HG02588 (cell line): ENCODE measurements at regions not wholly inside any gene's neighbourhood (a gene's known extent, or its start where the extent isn't known, plus 50 kb on each side); places are given as distances from the start of the nearest gene placed in this dataset.

ENCODE experiments used
- ATAC-seq: cut with Tn5 transposase; IDR thresholded peaks from one replicate; pipeline ENCODE4 v1.9.1; 2021; ENCODE audit warnings: mild to moderate bottlenecking, moderate library complexity; ENCODE audit not compliant: unreplicated experiment

DNA sequence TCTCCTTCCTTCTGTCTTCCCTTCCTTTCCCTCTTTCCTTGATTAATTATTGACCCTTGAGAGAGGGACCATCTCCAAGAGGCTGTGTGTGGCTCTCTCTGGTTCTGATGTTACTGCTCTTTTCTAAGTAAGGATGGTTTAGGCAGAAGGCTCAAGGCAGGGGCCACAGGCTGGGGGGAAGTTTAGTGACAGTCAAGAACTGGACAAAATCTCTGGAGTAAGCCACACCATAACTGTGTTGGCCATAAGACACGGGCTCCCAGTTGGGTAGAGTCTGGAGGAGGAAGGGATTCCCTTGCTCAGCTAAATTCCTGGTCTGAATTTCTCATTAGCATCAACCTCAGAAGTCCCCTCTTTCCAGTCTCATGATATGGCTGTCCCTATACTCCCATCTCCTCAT, 74.7 kb downstream of the BUD13 start:
- ATAC-seq: no peak

DNA sequence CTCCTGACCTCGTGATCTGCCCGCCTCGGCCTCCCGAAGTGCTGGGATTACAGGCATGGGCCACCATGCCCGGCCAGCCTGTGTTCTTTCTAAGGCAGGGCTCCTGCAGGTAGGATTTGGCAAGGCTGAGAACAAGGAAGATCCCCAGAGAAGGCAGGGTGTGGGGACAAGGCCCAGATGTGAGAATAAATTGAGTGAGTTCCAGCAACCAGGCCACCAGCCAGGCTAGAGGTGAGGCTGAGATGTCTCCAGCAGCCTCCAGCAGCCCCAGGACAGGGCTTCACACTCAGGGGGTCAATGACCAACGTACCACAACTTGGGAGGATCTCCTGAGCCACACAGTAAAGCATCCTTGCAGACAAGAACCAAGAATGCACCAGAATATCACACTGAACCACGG, 75.1 kb downstream of the BUD13 start:
- ATAC-seq: no peak

DNA sequence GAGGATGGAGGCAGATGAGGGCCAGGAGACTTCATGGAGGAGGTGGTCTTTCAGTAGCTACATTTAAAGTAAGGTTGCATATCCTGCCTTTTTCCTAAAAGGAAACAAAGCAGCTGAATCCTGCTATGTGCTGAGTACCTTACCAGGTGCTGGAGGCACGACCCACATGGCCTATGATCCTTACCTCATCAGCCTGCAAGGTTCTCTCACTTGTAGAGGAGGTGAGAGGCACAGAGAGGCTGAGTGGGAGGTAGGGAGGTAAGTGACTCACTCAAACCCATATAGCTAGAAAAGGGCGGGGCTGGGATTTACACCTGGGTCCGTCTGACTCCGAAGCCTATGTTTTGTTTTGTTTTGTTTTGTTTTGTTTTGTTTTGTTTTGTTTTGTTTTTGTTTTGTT, 75.8 kb downstream of the BUD13 start:
- no peak for ATAC-seq

GRCh38 chr11:116696381-116696941, 76.3 kb downstream of the BUD13 start:
- no peak for ATAC-seq

- no peak for ATAC-seq
Measured at GRCh38 chr11:116695657-116696254, 77.0 kb downstream of the BUD13 start.

GRCh38 chr11:116694815-116695590, 77.8 kb downstream of the BUD13 start:
- ATAC-seq: no peak

- ATAC-seq: no peak
Measured at GRCh38 chr11:116694349-116694725, 78.5 kb downstream of the BUD13 start.

DNA sequence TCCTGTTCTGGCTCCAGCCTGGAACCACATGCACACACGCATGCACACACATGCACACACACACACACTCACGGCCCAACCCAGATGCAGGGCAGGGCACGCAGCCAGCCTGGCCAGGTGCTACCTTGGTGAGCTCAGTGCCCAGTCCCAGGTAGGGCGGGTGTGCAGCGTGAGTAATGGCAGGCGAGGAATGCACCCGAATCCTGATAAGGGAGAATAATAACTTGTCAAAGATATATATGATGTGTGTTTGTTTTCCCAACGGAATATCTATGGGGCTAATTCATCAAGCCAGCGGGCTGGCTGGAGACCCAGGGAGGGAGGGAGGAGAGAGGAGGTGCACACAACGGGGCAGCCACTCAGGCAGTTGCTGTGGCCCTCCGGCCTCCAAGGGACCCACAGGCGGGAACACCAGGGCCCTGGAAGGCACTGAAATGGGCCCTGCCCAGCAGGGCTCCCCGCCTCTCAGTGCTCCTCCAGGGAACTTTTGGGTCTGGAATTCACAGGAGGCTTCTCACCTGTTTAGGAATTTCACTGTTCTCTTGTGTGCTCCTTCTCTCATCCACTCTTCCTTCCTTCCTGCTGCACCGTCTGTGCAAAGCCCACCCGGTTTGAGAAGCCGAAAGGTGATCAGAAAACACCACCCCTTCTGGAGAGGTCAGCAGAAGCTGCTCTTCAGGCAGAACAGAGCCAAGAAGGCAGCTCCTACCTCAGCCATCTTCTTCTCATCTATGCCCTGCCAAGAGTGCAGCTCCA, 79.0 kb downstream of the BUD13 start:
- no peak for ATAC-seq

DNA sequence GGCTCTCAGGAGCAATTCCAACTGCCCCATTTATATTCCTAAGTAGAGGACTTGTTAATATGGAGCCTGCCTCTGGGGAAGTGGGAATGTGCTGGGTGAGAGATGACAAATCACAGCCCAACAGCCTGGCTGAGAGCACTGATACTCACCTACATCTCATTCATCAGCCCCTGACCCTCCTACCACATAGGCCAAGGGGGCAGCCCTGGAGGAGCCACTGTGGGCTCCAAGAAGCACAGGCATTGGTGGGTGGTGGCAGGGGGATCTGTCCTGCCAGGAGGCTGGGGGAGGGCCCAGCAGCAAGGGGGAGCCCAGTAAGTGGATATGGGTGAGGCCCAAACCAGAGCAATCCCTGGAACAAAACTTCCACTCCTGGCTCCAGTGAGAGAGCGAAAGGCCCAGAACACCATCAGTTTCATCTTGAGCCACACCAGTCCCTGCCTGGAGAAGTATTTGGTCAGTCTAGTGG, 79.7 kb downstream of the BUD13 start:
- no peak for ATAC-seq

GRCh38 chr11:116692318-116693101, 80.3 kb downstream of the BUD13 start:
- ATAC-seq: no peak

DNA sequence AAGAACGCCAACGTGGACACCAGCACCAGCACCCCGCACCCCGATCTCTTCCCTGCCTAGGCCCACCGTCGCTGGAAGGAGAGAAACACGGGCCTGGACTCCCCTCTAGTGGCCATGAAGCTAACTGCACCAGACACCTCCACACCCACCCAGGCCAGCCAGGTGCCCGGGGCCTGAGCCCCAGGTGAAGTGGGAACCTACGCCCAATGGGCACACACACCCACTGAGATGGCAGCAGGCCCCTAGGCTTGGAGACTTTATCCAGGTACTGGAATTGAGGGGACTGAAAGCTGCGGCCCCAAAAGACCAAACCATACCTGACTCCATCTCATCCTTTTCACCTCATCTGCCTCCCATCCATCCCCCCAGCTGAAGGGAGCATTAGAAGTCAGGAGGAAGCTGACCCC, 81.0 kb downstream of the BUD13 start:
- no peak for ATAC-seq

DNA sequence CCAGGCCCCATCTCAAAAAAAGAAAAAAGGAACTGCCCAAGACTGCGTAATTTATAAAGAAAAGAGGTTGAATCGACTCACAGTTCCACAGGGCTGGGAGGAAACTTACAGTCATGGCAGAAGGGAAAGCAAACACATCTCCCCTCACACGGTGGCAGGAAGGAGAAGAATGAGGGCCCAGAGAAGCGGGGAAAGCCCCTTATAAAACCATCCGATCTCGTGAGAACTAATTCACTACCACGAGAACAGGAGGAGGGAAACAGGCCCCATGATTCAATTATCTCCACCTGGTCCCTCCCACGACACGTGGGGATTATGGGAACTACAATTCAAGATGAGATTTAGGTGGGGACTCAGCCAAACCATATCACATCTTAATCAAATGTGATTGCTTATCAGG, 82.2 kb downstream of the BUD13 start:
- ATAC-seq: no peak

GRCh38 chr11:116689413-116690127, 83.2 kb downstream of the BUD13 start:
- no peak for ATAC-seq

DNA sequence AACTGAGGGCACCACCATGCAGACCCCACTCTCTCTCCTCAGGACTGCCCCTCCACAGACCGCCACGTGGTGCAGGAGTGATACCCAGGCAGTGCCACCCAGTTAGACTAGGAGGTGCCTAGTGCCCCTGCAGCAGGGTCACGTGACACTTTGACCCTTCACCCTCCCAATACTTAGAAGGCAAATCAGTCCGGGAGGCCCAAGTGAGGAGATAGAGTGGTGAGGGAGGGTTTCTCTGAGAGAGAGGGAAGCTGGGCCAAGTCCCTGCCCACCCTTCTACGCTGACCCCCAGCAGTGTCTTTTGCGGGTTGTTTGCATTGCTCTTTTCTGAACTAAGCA, 84.6 kb downstream of the BUD13 start:
- ATAC-seq: no peak

GRCh38 chr11:116687458-116688201, 85.2 kb downstream of the BUD13 start:
- ATAC-seq: no peak

DNA sequence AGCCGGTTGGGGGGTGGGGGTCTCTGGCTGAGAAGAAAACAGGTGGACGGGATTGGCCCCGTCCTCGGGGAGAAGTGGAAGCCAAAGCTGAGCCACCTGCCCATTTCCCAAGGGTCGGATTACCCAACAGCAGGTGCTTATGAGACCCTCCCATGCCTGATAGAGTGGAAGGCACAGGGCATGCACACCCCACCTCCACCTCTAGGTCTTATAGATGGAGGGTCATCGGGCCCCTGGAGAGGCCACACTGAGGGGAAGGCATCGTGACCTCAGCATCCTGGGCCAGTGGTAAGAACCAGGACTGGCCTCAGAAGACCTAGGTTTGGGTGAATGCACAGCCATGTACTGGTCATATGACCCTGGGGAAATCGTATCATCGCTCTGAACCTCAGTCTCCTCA, 85.9 kb downstream of the BUD13 start:
- no peak for ATAC-seq

DNA sequence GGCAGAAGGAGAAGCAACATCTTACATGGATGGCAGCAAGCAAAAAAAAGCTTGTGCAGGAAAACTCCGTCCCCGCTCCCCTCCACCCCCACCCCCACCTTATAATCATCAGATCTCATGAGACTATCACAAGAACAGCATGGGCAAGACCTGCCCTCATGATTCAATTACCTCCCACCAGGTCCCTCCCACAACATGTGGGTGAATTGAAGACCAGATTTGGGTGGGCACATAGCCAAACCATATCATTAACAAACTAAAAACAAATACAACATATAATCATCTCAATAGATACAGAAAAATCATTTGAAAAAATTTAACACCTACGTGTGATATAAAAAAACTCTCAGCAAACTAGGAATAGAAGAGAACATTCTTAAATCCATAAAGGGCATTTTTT, 88.8 kb downstream of the BUD13 start:
- no peak for ATAC-seq

DNA sequence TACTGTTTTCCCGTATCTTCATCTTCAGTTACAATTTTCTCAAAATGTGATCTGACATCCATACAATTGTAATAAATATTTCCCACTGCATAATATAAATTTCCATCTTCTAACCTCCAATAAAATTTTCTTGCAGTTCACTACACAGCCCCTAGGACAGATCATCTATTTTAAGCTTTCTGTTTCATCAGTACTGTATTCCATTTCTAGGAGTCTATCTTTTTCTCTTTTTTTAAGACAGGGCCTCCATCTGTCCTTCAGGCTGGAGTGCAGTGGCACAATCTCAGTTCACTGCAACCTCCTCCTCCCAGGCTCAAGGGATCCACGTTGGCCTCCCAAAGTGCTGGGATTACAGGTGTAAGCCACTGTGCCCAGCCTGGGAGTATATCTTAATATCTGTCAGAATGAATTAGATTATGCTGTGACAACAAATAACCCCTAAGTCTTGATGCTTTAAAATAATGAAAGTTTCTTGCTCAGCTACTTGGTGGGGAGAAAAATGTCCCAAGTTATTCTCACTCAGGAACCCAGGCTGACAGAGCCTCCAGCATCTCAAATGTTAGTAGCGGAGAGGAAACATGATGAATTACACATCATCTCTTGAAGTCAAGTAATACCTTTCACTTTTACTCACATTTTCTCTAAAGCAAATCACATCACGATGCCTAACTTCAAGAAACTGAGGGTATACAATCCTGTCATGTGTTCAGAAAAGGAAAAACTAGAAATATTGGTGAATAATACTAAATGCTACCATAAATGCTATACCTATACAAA, 92.2 kb downstream of the BUD13 start:
- no peak for ATAC-seq

GRCh38 chr11:116678887-116679286, 93.9 kb downstream of the BUD13 start:
- no peak for ATAC-seq
